WERI-Rb-1 (cell line): ENCODE measurements at regions not wholly inside any gene's neighbourhood (a gene's known extent, or its start where the extent isn't known, plus 50 kb on each side); places are given as distances from the start of the nearest gene placed in this dataset.

Experiments used
- DNase-seq: peaks from one replicate; pipeline ENCODE4 v3.0.0-alpha.2; 2020
- H3K27ac ChIP-seq: fragments of 250-450 bp; sonication (Bioruptor Pico); 2 replicates; pipeline ENCODE4 v1.5.1; 2020; ENCODE audit warnings: mild to moderate bottlenecking, moderate library complexity
- H3K27me3 ChIP-seq: fragments of 250-450 bp; sonication (Bioruptor Pico); 2 replicates; pipeline ENCODE4 v1.5.1; 2021; ENCODE audit warnings: mild to moderate bottlenecking, low read depth, moderate library complexity; ENCODE audit not compliant: insufficient read depth, severe bottlenecking
- H3K36me3 ChIP-seq: fragments of 250-450 bp; sonication (Bioruptor Pico); 2 replicates; pipeline ENCODE4 v1.5.1; 2020; ENCODE audit warnings: mild to moderate bottlenecking, moderate library complexity
- H3K4me3 ChIP-seq: 2 replicates; pipeline ENCODE4 v1.5.1; 2011; ENCODE audit warnings: low read depth, mild to moderate bottlenecking, control low read depth, low read length
- H3K9me3 ChIP-seq: fragments of 250-450 bp; sonication (Bioruptor Pico); 2 replicates; pipeline ENCODE4 v1.5.1; 2021; ENCODE audit warnings: mild to moderate bottlenecking, moderate library complexity; ENCODE audit not compliant: severe bottlenecking
- TF ChIP-seq, protein P1 (sequence below): IDR thresholded peaks from 2 replicates; pipeline ENCODE4 v1.5.1; 2011; ENCODE audit warnings: low read depth, mild to moderate bottlenecking, control low read depth, inconsistent platforms, low read length

DNA sequence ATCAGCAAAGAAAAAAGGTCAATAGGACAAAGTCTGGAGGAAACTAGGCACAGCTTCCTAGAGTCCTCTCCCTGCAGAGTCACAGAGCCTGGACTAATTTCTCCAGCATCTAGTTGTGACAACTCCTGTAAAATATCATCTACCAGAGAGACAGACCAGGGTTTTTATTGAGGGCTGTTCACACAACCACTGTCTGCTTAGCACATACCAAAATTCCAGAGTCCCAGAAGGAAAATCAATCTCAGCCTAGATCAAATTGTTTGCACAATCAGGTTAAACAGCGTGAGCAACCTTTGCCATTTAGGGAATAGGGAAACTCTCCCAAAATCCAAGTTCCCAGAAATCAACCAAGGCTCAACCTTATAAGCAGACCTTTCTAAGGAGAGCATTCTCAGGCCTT is 190.3 kb downstream of the SYK start:
- Histone ChIP-seq H3K27ac (no peak overlapping the region), H3K27me3 (no peaks in the 10 kb centered on the region), H3K36me3 (no peaks in the 10 kb centered on the region), H3K4me3 (no peak overlapping the region), H3K9me3 (peaks cover 2% of the 10 kb centered on the region)
- TF ChIP-seq, protein P1, sequence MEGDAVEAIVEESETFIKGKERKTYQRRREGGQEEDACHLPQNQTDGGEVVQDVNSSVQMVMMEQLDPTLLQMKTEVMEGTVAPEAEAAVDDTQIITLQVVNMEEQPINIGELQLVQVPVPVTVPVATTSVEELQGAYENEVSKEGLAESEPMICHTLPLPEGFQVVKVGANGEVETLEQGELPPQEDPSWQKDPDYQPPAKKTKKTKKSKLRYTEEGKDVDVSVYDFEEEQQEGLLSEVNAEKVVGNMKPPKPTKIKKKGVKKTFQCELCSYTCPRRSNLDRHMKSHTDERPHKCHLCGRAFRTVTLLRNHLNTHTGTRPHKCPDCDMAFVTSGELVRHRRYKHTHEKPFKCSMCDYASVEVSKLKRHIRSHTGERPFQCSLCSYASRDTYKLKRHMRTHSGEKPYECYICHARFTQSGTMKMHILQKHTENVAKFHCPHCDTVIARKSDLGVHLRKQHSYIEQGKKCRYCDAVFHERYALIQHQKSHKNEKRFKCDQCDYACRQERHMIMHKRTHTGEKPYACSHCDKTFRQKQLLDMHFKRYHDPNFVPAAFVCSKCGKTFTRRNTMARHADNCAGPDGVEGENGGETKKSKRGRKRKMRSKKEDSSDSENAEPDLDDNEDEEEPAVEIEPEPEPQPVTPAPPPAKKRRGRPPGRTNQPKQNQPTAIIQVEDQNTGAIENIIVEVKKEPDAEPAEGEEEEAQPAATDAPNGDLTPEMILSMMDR = no peak
- no peak for DNase-seq

DNA sequence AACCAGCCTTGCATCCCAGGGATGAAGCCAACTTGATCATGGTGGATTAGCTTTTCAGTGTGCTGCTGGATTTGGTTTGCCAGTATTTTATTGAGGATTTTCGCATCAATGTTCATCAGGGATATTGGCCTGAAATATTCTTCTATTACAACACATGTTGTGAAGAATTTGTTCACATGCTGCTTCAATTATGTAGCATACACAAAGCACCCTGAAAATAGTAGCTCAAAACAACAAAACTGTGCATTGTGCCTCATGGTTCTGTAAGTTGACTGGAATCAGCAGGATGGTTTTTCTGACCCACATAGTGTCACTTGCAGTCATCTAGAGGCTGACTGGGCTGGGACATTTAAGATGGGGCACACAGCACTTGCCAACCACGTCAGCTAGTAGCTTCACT is 193.9 kb downstream of the SYK start:
- no peaks in the 10 kb centered on the region for H3K36me3 ChIP-seq
- DNase-seq = no peak
- TF ChIP-seq, protein P1 = no peak
- peaks cover 2% of the 10 kb centered on the region for H3K9me3 ChIP-seq
- no peaks in the 10 kb centered on the region for H3K27me3 ChIP-seq
- no peak overlapping the region for H3K4me3 ChIP-seq
- no peak overlapping the region for H3K27ac ChIP-seq

DNA sequence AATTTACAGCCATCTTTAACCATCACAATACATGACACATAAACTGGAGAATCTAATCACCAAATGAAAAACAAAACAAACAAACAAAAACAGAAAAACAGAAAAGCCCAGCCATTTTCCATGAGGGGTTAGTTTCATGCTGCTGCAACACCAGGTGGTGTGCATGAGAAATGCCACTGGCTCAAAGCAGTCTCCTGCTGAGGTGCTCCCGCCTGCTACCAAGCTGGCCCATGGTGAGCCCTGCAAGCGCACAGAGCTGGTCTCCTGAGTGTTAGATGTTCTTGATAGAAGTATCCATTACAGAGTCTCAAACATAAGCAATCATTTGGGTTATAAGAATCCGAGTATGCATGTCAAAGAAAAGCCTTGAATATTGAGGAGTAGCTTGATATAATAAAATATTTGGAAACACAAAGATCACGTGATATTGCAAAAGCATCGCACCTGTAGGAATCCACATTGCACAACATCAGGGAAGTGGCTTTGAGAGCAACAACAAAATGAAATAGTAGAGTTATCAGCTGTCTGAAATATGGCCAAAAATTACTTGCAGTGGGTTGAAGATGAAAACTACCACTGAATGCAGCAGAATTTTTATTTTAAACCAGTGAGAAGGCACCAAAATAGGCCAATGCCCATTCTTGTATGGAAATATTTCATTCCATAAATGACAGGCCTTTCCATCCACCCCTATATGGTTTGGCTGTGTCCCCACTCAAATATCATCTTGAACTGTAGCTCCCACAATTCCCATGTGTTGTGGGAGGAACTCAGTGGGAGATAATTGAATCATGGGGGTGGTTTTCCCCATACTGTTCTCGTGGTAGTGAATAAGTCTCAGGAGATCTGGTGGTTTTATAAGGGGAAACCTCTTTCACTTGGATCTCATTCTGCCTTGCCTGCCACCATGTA is 194.8 kb downstream of the SYK start:
- no peak for DNase-seq
- no peaks in the 10 kb centered on the region for H3K36me3 ChIP-seq
- TF ChIP-seq, protein P1 = no peak
- no peaks in the 10 kb centered on the region for H3K27me3 ChIP-seq
- H3K4me3 ChIP-seq = no peak overlapping the region
- peaks cover 2% of the 10 kb centered on the region for H3K9me3 ChIP-seq
- H3K27ac ChIP-seq = no peak overlapping the region

DNA sequence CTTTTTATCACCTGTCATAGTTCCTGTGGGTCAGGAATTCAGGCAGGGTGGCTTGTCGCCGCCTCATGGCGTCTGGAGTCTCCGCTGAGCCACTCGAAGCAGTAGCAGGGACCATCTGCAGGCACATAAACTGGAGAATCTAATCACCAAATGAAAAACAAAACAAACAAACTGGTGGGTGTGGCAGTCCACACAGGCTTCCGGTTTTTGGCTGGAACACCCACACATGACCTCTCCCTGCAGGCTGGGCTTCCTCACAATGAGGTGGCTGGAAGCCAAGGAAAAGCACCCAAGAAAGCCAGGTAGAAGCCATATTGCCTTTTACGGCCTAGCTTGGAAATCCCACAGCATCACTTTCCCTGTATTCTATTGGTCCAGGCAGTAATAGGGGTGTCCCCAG is 197.0 kb downstream of the SYK start:
- Histone ChIP-seq H3K9me3 (peaks cover under 1% of the 10 kb centered on the region), H3K27ac (no peak overlapping the region), H3K4me3 (no peak overlapping the region), H3K36me3 (no peaks in the 10 kb centered on the region), H3K27me3 (no peaks in the 10 kb centered on the region)
- DNase-seq = no peak
- TF ChIP-seq, protein P1 = no peak

DNA sequence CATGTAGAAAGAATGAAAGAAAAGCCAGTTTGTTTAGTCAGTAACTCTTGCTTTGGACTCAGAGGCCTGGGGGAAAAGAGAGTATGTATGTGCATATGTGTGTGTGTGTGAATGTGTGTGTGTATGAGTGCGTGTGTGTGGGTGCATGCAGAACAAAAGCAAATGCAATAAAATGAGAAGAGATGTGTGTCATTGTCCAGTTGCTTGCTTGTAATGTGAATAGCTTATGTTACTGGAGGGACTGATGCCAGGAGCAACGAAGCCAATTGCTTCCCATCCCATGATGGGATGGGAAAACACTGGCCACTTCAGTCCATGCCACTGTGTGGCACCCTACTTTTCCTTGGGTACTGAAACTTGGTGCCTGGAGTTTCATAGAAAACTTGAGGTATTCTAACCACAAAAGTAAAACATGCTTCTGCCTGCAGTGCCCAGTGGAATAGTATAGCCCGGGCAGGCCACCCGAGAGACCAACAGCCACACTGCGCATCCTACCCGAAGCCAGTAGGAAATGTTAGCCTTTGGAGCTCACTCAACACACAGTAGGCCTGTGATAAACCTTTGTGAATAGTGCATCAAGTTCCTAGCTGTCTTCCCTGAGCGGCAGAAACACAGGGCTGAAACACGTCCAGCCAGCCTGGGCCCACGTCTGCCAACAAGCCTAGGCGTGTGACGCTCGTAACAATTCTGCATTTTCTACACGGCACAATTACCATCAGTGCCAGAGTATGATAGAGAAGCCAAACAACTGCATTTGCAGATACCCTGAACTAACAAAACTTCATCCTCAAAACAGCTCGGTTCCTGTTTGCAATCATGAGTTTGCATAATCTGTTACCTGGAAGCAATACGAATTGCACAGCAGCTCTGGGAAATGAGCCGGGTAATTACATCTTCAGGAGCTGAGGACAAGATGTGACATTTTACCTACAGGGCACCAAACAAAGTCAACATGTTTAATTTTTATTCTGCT is 198.1 kb downstream of the SYK start:
- Histone ChIP-seq H3K4me3 (no peak overlapping the region), H3K9me3 (no peaks in the 10 kb centered on the region), H3K27ac (no peak overlapping the region), H3K36me3 (no peaks in the 10 kb centered on the region), H3K27me3 (no peaks in the 10 kb centered on the region)
- no peak for DNase-seq
- TF ChIP-seq, protein P1 = no peak
